Stimulated activated naive CD4-positive, alpha-beta T cell (primary cell): ENCODE measurements at regions not wholly inside any gene's neighbourhood (a gene's known extent, or its start where the extent isn't known, plus 50 kb on each side); places are given as distances from the start of the nearest gene placed in this dataset.
"Not testable (repeated sequence)": the region's sequence is repeated elsewhere in the genome, so short reads cannot be mapped to it uniquely, and the experiment has no call there.

Experiments
- DNase-seq, 6 experiments: peaks; one replicate each; lab custom pipeline; 2025; lab: John Stamatoyannopoulos, UW

GRCh38 chr2:2896011-2896410, 481.6 kb downstream of the EIPR1 start:
- DNase-seq = no peak

GRCh38 chr2:2894011-2894410, 483.6 kb downstream of the EIPR1 start:
- DNase-seq = not testable (repeated sequence)

GRCh38 chr2:2892892-2893291, 484.7 kb downstream of the EIPR1 start:
- no peak for DNase-seq

GRCh38 chr2:2892378-2892777, 485.2 kb downstream of the EIPR1 start:
- DNase-seq = no peak

- DNase-seq = no peak
Measured at GRCh38 chr2:2890901-2891300, 486.7 kb downstream of the EIPR1 start.

- DNase-seq = no peak
Measured at GRCh38 chr2:2890246-2890645, 487.4 kb downstream of the EIPR1 start.

GRCh38 chr2:2889646-2890045, 488.0 kb downstream of the EIPR1 start:
- no peak for DNase-seq

GRCh38 chr2:2889141-2889540, 488.5 kb downstream of the EIPR1 start:
- no peak for DNase-seq

GRCh38 chr2:2887772-2888387, 489.7 kb downstream of the EIPR1 start:
- DNase-seq = no peak

GRCh38 chr2:2886922-2887321, 490.7 kb downstream of the EIPR1 start:
- DNase-seq = no peak

- DNase-seq = no peak
Measured at GRCh38 chr2:2881499-2881898, 496.1 kb downstream of the EIPR1 start.

GRCh38 chr2:2880938-2881337, 496.7 kb downstream of the EIPR1 start:
- no peak for DNase-seq

GRCh38 chr2:2879781-2880180, 497.8 kb downstream of the EIPR1 start:
- no peak for DNase-seq

- DNase-seq = no peak
Measured at GRCh38 chr2:2879071-2879470, 498.5 kb downstream of the EIPR1 start.

GRCh38 chr2:2877427-2877826, 500.2 kb downstream of the EIPR1 start:
- DNase-seq = no peak

GRCh38 chr2:2876331-2877221, 501.0 kb downstream of the EIPR1 start:
- DNase-seq = no peak

GRCh38 chr2:2875831-2876230, 501.8 kb downstream of the EIPR1 start:
- DNase-seq = no peak

- DNase-seq = no peak
Measured at GRCh38 chr2:2875296-2875695, 502.3 kb downstream of the EIPR1 start.

GRCh38 chr2:2874805-2875204, 502.8 kb downstream of the EIPR1 start:
- DNase-seq = no peak

GRCh38 chr2:2874341-2874740, 503.3 kb downstream of the EIPR1 start:
- DNase-seq = no peak

GRCh38 chr2:2873450-2873811, 504.2 kb downstream of the EIPR1 start:
- no peak for DNase-seq

GRCh38 chr2:2872713-2873449, 504.7 kb downstream of the EIPR1 start:
- DNase-seq = no peak

- no peak for DNase-seq
Measured at GRCh38 chr2:2872309-2872617, 505.4 kb downstream of the EIPR1 start.
